ENCODE measurements at regions not wholly inside any gene's neighbourhood (a gene's known extent, or its start where the extent isn't known, plus 50 kb on each side); places are given as distances from the start of the nearest gene placed in this dataset.

DNA sequence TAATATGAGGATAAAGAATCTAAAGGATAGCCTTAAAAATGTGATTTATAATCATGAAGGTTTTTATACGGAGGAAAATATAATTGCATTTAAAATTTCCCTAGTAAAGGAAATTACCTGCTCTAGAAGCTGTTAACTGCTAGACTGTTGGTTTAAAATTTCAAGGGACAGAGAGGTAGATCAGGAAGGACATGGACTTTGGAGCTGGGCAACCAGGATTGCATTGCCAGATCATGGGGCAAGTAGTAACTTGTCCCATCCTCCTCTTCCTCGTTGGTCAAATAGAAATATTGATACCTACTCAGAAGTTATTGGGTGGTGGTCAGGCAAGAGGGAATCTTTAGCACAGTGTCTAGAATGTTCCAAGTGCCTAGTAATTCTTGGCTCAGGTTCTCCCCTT is 525.1 kb downstream of the MFSD1 start:
- no peak for TF ChIP-seq POLR2A (IDR thresholded peaks at IDR 0.05; ENCODE audit: low read length)
- TF ChIP-seq GATA1 (IDR thresholded peaks at IDR 0.05; ENCODE audit: low read depth, low read length) = no peak

Measured in erythroblast (primary cell).